ENCODE measurements at regions not wholly inside any gene's neighbourhood (a gene's known extent, or its start where the extent isn't known, plus 50 kb on each side); places are given as distances from the start of the nearest gene placed in this dataset.

DNA sequence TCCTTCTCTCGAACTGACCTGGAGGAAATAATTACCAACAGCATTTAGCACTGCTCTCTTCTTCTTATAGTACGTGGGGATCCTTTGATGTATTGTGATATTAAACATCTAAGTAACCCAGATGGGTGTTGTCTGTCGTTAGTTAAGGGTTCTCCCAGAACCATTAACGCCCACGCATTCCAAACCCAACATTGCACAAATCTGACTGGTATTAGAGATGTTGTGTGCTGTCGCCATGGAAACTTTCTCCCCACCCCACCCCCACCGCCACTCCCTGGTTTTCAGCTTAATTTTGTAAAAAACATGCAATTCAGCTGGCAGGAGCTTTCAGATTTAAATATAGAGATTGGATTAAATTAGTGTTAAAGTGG, 1495.2 kb downstream of the TBC1D22A start:
- no peak for TF ChIP-seq ZFX (IDR thresholded peaks at IDR 0.05)
- TF ChIP-seq POLR2A (IDR thresholded peaks at IDR 0.05; ENCODE audit: borderline replicate concordance, extremely low read depth, insufficient read depth, insufficient read length), result no peak
- no peak for TF ChIP-seq CTCF (IDR thresholded peaks at IDR 0.05 in 2 of 3, conservative IDR thresholded peaks at IDR 0.05 in 1 of 3; ENCODE audit: borderline replicate concordance in 1 of 3, insufficient read depth in 1 of 3, low read depth in 2 of 3, low read length in 2 of 3)
- TF ChIP-seq EZH2phosphoT487 (IDR thresholded peaks at IDR 0.05; ENCODE audit: borderline replicate concordance), result no peak
- no peak for TF ChIP-seq EZH2 (IDR thresholded peaks at IDR 0.05)
- TF ChIP-seq SIN3A (IDR thresholded peaks at IDR 0.05; ENCODE audit: low read depth), result no peak
- no peak for TF ChIP-seq SRF (IDR thresholded peaks at IDR 0.05; ENCODE audit: low read depth)
- TF ChIP-seq POLR2AphosphoS5 (IDR thresholded peaks at IDR 0.05; ENCODE audit: low read depth, low read length), result no peak
- TF ChIP-seq, protein P1, sequence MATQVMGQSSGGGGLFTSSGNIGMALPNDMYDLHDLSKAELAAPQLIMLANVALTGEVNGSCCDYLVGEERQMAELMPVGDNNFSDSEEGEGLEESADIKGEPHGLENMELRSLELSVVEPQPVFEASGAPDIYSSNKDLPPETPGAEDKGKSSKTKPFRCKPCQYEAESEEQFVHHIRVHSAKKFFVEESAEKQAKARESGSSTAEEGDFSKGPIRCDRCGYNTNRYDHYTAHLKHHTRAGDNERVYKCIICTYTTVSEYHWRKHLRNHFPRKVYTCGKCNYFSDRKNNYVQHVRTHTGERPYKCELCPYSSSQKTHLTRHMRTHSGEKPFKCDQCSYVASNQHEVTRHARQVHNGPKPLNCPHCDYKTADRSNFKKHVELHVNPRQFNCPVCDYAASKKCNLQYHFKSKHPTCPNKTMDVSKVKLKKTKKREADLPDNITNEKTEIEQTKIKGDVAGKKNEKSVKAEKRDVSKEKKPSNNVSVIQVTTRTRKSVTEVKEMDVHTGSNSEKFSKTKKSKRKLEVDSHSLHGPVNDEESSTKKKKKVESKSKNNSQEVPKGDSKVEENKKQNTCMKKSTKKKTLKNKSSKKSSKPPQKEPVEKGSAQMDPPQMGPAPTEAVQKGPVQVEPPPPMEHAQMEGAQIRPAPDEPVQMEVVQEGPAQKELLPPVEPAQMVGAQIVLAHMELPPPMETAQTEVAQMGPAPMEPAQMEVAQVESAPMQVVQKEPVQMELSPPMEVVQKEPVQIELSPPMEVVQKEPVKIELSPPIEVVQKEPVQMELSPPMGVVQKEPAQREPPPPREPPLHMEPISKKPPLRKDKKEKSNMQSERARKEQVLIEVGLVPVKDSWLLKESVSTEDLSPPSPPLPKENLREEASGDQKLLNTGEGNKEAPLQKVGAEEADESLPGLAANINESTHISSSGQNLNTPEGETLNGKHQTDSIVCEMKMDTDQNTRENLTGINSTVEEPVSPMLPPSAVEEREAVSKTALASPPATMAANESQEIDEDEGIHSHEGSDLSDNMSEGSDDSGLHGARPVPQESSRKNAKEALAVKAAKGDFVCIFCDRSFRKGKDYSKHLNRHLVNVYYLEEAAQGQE (IDR thresholded peaks at IDR 0.05; ENCODE audit: low read depth), result no peak
- no peak for TF ChIP-seq SP1 (IDR thresholded peaks at IDR 0.05; ENCODE audit: low read depth)
- TF ChIP-seq YY1 (IDR thresholded peaks at IDR 0.05; ENCODE audit: extremely low read depth, insufficient replicate concordance, low read depth, low read length), result no peak
- TF ChIP-seq RAD21 (IDR thresholded peaks at IDR 0.05; ENCODE audit: low read depth), result no peak
